A549 (cell line): ENCODE measurements at regions not wholly inside any gene's neighbourhood (a gene's known extent, or its start where the extent isn't known, plus 50 kb on each side); places are given as distances from the start of the nearest gene placed in this dataset.

Experiments
- ATAC-seq, 2 experiments: fragments of 200-7000 bp in 1 of 2; fragments of >200 bp in 1 of 2; cut with Nextera tagmentation in 1 of 2; cut with Tn5 transposase in 1 of 2; 3 replicates each; pipeline versions ENCODE4 v1.8.0 to v1.9.1; 2018 to 2020; ENCODE audit warnings: mild to moderate bottlenecking in 1 of 2, moderate library complexity in 1 of 2
- CTCF ChIA-PET: fragments of 300-600 bp; sonication (Branson Sonifier 250); formaldehyde crosslinking; extraction: SDS; loops from one replicate; lab custom pipeline; 2021; ENCODE audit warnings: antibody characterized with exemption, inconsistent platforms; lab: Yijun Ruan, JAX
- POLR2A ChIA-PET: fragments of 350-600 bp; formaldehyde crosslinking; extraction: SDS; loops from one replicate; lab custom pipeline; 2021; ENCODE audit warnings: antibody characterized with exemption, inconsistent platforms; lab: Yijun Ruan, JAX
- DNase-seq, 2 experiments: peaks; one replicate each; pipeline versions ENCODE4 v3.0.0 to v3.0.0-alpha.2; 2011 to 2016; ENCODE audit warnings: low read depth in 1 of 2, low spot score in 1 of 2
- FAIRE-seq: peaks from 2 replicates; lab custom pipeline; 2011; peaks lifted over from hg19 to GRCh38; lab: Jason Lieb, UNC
- H3K27ac ChIP-seq, 2 experiments: fragments of >200 bp; sonication (Bioruptor Twin); formaldehyde crosslinking; 3 replicates each; pipeline ENCODE4 v1.5.1; 2016 to 2017
- H3K4me1 ChIP-seq: fragments of >200 bp; sonication (Bioruptor Twin); formaldehyde crosslinking; 3 replicates; pipeline ENCODE4 v1.6.1; 2016
- H3K4me2 ChIP-seq: fragments of >200 bp; sonication (Bioruptor Twin); formaldehyde crosslinking; 3 replicates; pipeline ENCODE4 v1.6.1; 2016
- H3K4me3 ChIP-seq: fragments of >200 bp; sonication (Bioruptor Twin); formaldehyde crosslinking; 3 replicates; pipeline ENCODE4 v1.5.1; 2016
- H3K9me3 ChIP-seq: fragments of >200 bp; sonication (Bioruptor Twin); formaldehyde crosslinking; 3 replicates; pipeline ENCODE4 v1.6.1; 2016
- CEBPB ChIP-seq, 2 experiments: fragments of >200 bp in 1 of 2; sonication (Bioruptor Twin) in 1 of 2; formaldehyde crosslinking in 1 of 2; IDR thresholded peaks; 2 replicates each; pipeline ENCODE4 v1.6.1; 2012 to 2016
- CHD2 ChIP-seq: fragments of 150-350 bp; IDR thresholded peaks from 2 replicates; pipeline ENCODE4 v1.6.1; 2014; ENCODE audit warnings: low read length; ENCODE audit not compliant: partially characterized antibody
- CHD4 ChIP-seq: fragments of 200-600 bp; sonication (generic); IDR thresholded peaks from 2 replicates; pipeline ENCODE4 v1.6.1; 2016; ENCODE audit warnings: antibody characterized with exemption, mild to moderate bottlenecking, borderline replicate concordance
- CTCF ChIP-seq: fragments of >200 bp; sonication (Bioruptor Twin); formaldehyde crosslinking; IDR thresholded peaks from 3 replicates; pipeline ENCODE4 v1.5.1; 2016
- EHMT2 ChIP-seq: fragments of 200-600 bp; sonication (generic); IDR thresholded peaks from 2 replicates; pipeline ENCODE4 v1.6.1; 2016; ENCODE audit warnings: antibody characterized with exemption, low read depth, mild to moderate bottlenecking, moderate library complexity
- ELK1 ChIP-seq: fragments of 150-350 bp; IDR thresholded peaks from 2 replicates; pipeline ENCODE4 v1.6.1; 2014; ENCODE audit warnings: low read depth, mild to moderate bottlenecking, low read length
- EP300 ChIP-seq, 2 experiments: fragments of >200 bp; sonication (Bioruptor Twin); formaldehyde crosslinking; IDR thresholded peaks; 2 replicates in 1 of 2; 3 replicates in 1 of 2; pipeline ENCODE4 v1.6.1; 2016 to 2017
- ESRRA ChIP-seq: fragments of 150-350 bp; IDR thresholded peaks from 2 replicates; pipeline ENCODE4 v1.6.1; 2014; ENCODE audit warnings: mild to moderate bottlenecking, low read length, borderline replicate concordance
- FOSB ChIP-seq: fragments of 250-450 bp; sonication (Bioruptor Pico); IDR thresholded peaks from 2 replicates; pipeline ENCODE4 v1.5.0; 2020; ENCODE audit warnings: mild to moderate bottlenecking, moderate library complexity
- FOSL2 ChIP-seq, 2 experiments: fragments of 450-650 bp in 1 of 2; fragments of >200 bp in 1 of 2; sonication (Bioruptor Twin) in 1 of 2; formaldehyde crosslinking; IDR thresholded peaks; 2 replicates each; pipeline versions ENCODE4 v1.5.0 to v1.6.1; 2016 to 2020; ENCODE audit warnings: mild to moderate bottlenecking in 1 of 2, moderate library complexity in 1 of 2
- HDAC2 ChIP-seq: fragments of 200-600 bp; sonication (generic); IDR thresholded peaks from 2 replicates; pipeline ENCODE4 v1.6.1; 2016
- HES2 ChIP-seq: fragments of >200 bp; sonication (Bioruptor Twin); formaldehyde crosslinking; IDR thresholded peaks from 2 replicates; pipeline ENCODE4 v1.6.1; 2016
- HEYL ChIP-seq: fragments of 250-450 bp; sonication (Bioruptor Pico); IDR thresholded peaks from 2 replicates; pipeline ENCODE4 v1.8.0; 2021; ENCODE audit warnings: mild to moderate bottlenecking, moderate library complexity
- HMGXB4 ChIP-seq: fragments of 250-450 bp; sonication (Bioruptor Pico); IDR thresholded peaks from 2 replicates; pipeline ENCODE4 v1.5.0; 2021; ENCODE audit warnings: mild to moderate bottlenecking, moderate library complexity, borderline replicate concordance
- HOXA7 ChIP-seq: fragments of 250-450 bp; sonication (Bioruptor Pico); IDR thresholded peaks from 2 replicates; pipeline ENCODE4 v1.5.0; 2020; ENCODE audit warnings: mild to moderate bottlenecking, moderate library complexity
- HOXB5 ChIP-seq: fragments of 250-450 bp; sonication (Bioruptor Pico); IDR thresholded peaks from 2 replicates; pipeline ENCODE4 v1.5.0; 2020; ENCODE audit warnings: mild to moderate bottlenecking, moderate library complexity
- MAFK ChIP-seq: fragments of 450-650 bp; IDR thresholded peaks from 2 replicates; pipeline ENCODE4 v1.6.1; 2014; ENCODE audit not compliant: partially characterized antibody
- MAZ ChIP-seq: fragments of 150-350 bp; IDR thresholded peaks from 2 replicates; pipeline ENCODE4 v1.6.1; 2014; ENCODE audit warnings: antibody characterized with exemption, low read depth, low read length, borderline replicate concordance
- NFE2L2 ChIP-seq: fragments of 150-350 bp; conservative IDR thresholded peaks from 2 replicates; pipeline ENCODE4 v1.6.1; 2014; ENCODE audit warnings: low read length
- PHF8 ChIP-seq: fragments of 200-600 bp; sonication (generic); IDR thresholded peaks from 2 replicates; pipeline ENCODE4 v1.6.1; 2016; ENCODE audit warnings: low read depth, mild to moderate bottlenecking, antibody characterized with exemption, moderate library complexity, borderline replicate concordance
- RAD21 ChIP-seq, 2 experiments: fragments of >200 bp in 1 of 2; sonication (Bioruptor Twin) in 1 of 2; formaldehyde crosslinking in 1 of 2; IDR thresholded peaks in 1 of 2; conservative IDR thresholded peaks in 1 of 2; 2 replicates in 1 of 2; 3 replicates in 1 of 2; pipeline ENCODE4 v1.6.1; 2012 to 2018; ENCODE audit warnings: inconsistent platforms in 1 of 2
- RARB ChIP-seq: fragments of 250-450 bp; sonication (Bioruptor Pico); IDR thresholded peaks from 2 replicates; pipeline ENCODE4 v1.8.0; 2021; ENCODE audit warnings: mild to moderate bottlenecking, moderate library complexity
- SMC3 ChIP-seq: fragments of >200 bp; sonication (Bioruptor Twin); formaldehyde crosslinking; IDR thresholded peaks from 3 replicates; pipeline ENCODE4 v1.6.1; 2018; ENCODE audit warnings: inconsistent platforms
- SREBF2 ChIP-seq: fragments of 450-650 bp; IDR thresholded peaks from 2 replicates; pipeline ENCODE4 v1.6.1; 2014; ENCODE audit warnings: mild to moderate bottlenecking, moderate library complexity
- TP53 ChIP-seq: fragments of 250-450 bp; sonication (Bioruptor Pico); IDR thresholded peaks from 2 replicates; pipeline ENCODE4 v1.5.0; 2021; ENCODE audit warnings: mild to moderate bottlenecking, moderate library complexity
- ZC3H11A ChIP-seq: fragments of 450-650 bp; IDR thresholded peaks from 2 replicates; pipeline ENCODE4 v1.6.1; 2014; ENCODE audit warnings: antibody characterized with exemption, mild to moderate bottlenecking
- ZNF302 ChIP-seq: fragments of 250-450 bp; sonication (Bioruptor Pico); IDR thresholded peaks from 2 replicates; pipeline ENCODE4 v1.9.0; 2021; ENCODE audit warnings: inconsistent platforms, mild to moderate bottlenecking, moderate library complexity
- ZSCAN20 ChIP-seq: fragments of 250-450 bp; sonication (Bioruptor Pico); IDR thresholded peaks from 2 replicates; pipeline ENCODE4 v1.8.0; 2022; ENCODE audit warnings: mild to moderate bottlenecking, moderate library complexity
- WGBS: methylation state at CpG from one replicate; pipeline ENCODE4 v1.1.6; 2017; ENCODE audit errors: missing lambda C conversion rate; 5-methylcytosine and 5-hydroxymethylcytosine counted together

GRCh38 chr4:175932116-175932515, 120.1 kb upstream of the GPM6A start (continued):
- TF ChIP-seq HDAC2, result no peak
- TF ChIP-seq EP300 (IDR thresholded peaks at IDR 0.05), result no peak
- no peak for TF ChIP-seq HOXA7 (CRISPR knock-in tag)
- no peak for TF ChIP-seq HES2
- no peak for TF ChIP-seq CEBPB (IDR thresholded peaks at IDR 0.05)
- TF ChIP-seq HMGXB4, result no peak
- no peak for TF ChIP-seq ZC3H11A
- TF ChIP-seq RARB, result no peak
- no peak for TF ChIP-seq CHD4

GRCh38 chr4:175934506-175934905, 122.4 kb upstream of the GPM6A start:
- WGBS, result 68% methylated on average over 3 of the region's 3 CpGs
- TF ChIP-seq ZSCAN20 (CRISPR knock-in tag), result no peak
- TF ChIP-seq EP300 (IDR thresholded peaks at IDR 0.05), result no peak
- TF ChIP-seq MAFK, result no peak
- no peak for TF ChIP-seq NFE2L2
- no peak for TF ChIP-seq HOXB5 (CRISPR knock-in tag)
- TF ChIP-seq PHF8, result no peak
- FAIRE-seq, result no peak
- ChIA-PET POLR2A (no interaction called here), CTCF (no interaction called here)
- peaks cover 5% of the 10 kb centered on the region; the same call in 2 of the 3 replicates for H3K4me1 ChIP-seq
- no peak overlapping the region for H3K27ac ChIP-seq
- no peak overlapping the region for H3K4me3 ChIP-seq
- DNase-seq, result no peak
- no peak for ATAC-seq
- no peak overlapping the region for H3K4me2 ChIP-seq
- H3K9me3 ChIP-seq, result no peaks in the 10 kb centered on the region

- no peak for DNase-seq
- POLR2A ChIA-PET, result no interaction called here
These were observed 123.1 kb upstream of the GPM6A start for GRCh38 chr4:175935016-175935661.

GRCh38 chr4:175944126-175944910, 121.3 kb upstream of the WDR17 start:
- no peaks in the 10 kb centered on the region for H3K4me1 ChIP-seq
- POLR2A ChIA-PET, result no interaction called here
- FAIRE-seq (no peak), ATAC-seq (no peak), DNase-seq (no peak)
- no peak for TF ChIP-seq ZNF302 (CRISPR knock-in tag)
- no peak for TF ChIP-seq ESRRA
- no peak for TF ChIP-seq CHD4
- TF ChIP-seq SREBF2, result no peak
- TF ChIP-seq ELK1, result no peak
- TF ChIP-seq HEYL, result no peak
- no peak for TF ChIP-seq CTCF
- TF ChIP-seq SMC3, result no peak
- TF ChIP-seq RAD21 (conservative IDR thresholded peaks at IDR 0.05 in 1 of 2, IDR thresholded peaks at IDR 0.05 in 1 of 2), result no peak
- TF ChIP-seq MAZ, result no peak
- TF ChIP-seq EHMT2, result no peak
- TF ChIP-seq FOSB (CRISPR knock-in tag), result no peak
- TF ChIP-seq CHD2, result no peak
- H3K9me3 ChIP-seq, result no peaks in the 10 kb centered on the region
- CTCF ChIA-PET, result interaction anchor here (0.6 kb wide), 1 partner anchor 397 kb away, joined by 3 read pairs; no protein-coding TSS in a partner anchor
- no peak overlapping the region for H3K4me2 ChIP-seq
- no peak overlapping the region for H3K27ac ChIP-seq
- no peak overlapping the region for H3K4me3 ChIP-seq
- 59% methylated on average over 10 of the region's 10 CpGs for WGBS

More at GRCh38 chr4:175935016-175935661, 123.1 kb upstream of the GPM6A start:
- no peak for ATAC-seq
- peaks cover 5% of the 10 kb centered on the region; the same call in 2 of the 3 replicates for H3K4me1 ChIP-seq
- H3K4me3 ChIP-seq, result no peak overlapping the region
- TF ChIP-seq TP53 (no peak), FOSL2 (IDR thresholded peaks at IDR 0.05) (no peak), FOSL2 (CRISPR knock-in tag; IDR thresholded peaks at IDR 0.05) (peak; percentile 24; the same call in 1 of the 2 replicates), RARB (no peak)
- FAIRE-seq, result no peak
- CTCF ChIA-PET, result no interaction called here
- no peak overlapping the region for H3K27ac ChIP-seq
- H3K9me3 ChIP-seq, result no peaks in the 10 kb centered on the region
- H3K4me2 ChIP-seq, result no peak overlapping the region; the same call in 2 of the 3 replicates
